NB4 (cell line): ENCODE measurements at regions not wholly inside any gene's neighbourhood (a gene's known extent, or its start where the extent isn't known, plus 50 kb on each side); places are given as distances from the start of the nearest gene placed in this dataset.

Experiments
- DNase-seq: peaks from one replicate; pipeline ENCODE4 v3.0.0; 2010; ENCODE audit warnings: low read depth
- H3K4me3 ChIP-seq: one replicate; pipeline ENCODE4 v1.5.1; 2011; ENCODE audit warnings: mild to moderate bottlenecking, low read depth, low read length, moderate library complexity
- MAX ChIP-seq: IDR thresholded peaks from 2 replicates; pipeline ENCODE4 v1.6.1; 2011; ENCODE audit warnings: low read depth, low read length
- MYC ChIP-seq: IDR thresholded peaks from 2 replicates; pipeline ENCODE4 v1.6.1; 2011; ENCODE audit warnings: low read depth, low read length
- POLR2A ChIP-seq: IDR thresholded peaks from 2 replicates; pipeline ENCODE4 v1.6.1; 2011; ENCODE audit warnings: mild to moderate bottlenecking; ENCODE audit not compliant: insufficient read length; ENCODE audit errors: extremely low read depth
- TF ChIP-seq, protein P1 (sequence below): IDR thresholded peaks from one replicate; pipeline ENCODE4 v1.5.1; 2012; ENCODE audit warnings: low read depth, low read length

GRCh38 chr18:51290860-51291259 is 93.4 kb upstream of the MEX3C start:
- no peak for DNase-seq
- TF ChIP-seq, protein P1, sequence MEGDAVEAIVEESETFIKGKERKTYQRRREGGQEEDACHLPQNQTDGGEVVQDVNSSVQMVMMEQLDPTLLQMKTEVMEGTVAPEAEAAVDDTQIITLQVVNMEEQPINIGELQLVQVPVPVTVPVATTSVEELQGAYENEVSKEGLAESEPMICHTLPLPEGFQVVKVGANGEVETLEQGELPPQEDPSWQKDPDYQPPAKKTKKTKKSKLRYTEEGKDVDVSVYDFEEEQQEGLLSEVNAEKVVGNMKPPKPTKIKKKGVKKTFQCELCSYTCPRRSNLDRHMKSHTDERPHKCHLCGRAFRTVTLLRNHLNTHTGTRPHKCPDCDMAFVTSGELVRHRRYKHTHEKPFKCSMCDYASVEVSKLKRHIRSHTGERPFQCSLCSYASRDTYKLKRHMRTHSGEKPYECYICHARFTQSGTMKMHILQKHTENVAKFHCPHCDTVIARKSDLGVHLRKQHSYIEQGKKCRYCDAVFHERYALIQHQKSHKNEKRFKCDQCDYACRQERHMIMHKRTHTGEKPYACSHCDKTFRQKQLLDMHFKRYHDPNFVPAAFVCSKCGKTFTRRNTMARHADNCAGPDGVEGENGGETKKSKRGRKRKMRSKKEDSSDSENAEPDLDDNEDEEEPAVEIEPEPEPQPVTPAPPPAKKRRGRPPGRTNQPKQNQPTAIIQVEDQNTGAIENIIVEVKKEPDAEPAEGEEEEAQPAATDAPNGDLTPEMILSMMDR: no peak
- TF ChIP-seq MAX (no peak), MYC (no peak), POLR2A (no peak)
- H3K4me3 ChIP-seq: no peak overlapping the region

DNA sequence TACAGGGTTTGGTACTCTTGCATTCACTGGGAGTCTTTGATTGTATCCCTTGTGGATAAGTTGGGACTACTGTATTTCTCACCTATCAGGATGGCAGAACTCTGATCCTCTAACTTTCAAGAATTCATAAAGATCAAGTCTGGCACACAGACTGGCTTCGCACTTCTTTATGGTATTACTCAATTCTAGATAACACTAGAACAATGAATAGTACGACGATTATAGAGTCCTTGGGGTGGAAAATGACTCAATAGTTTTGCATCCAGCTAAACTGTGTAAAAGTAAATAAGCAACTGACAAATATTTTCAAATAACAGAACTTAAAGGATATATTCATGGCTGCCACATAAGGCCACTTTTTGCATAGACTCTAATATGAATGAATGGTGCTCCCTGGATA is 103.4 kb upstream of the MEX3C start:
- DNase-seq: no peak
- TF ChIP-seq MAX: no peak

DNA sequence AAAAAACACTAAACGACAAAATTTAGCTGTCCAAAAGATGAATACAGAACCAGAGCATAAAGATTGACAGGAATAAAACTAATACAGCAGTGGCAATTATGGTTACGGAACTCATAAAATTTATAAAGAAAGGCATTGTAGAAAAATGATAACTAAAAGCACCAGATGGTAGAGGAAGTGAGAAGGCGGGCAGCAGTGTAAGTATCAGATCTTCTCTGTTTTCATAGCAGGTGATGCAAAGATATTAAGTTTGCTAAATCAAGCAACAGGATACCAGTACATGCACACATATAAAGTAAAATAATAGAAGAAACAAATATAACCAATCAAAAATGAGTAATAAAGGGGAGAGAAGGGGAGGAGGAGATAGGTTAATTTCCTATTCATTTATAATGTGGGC is 103.9 kb upstream of the MEX3C start:
- TF ChIP-seq, protein P1: no peak
- no peak for TF ChIP-seq MAX
- no peak for TF ChIP-seq POLR2A
- TF ChIP-seq MYC: no peak
- H3K4me3 ChIP-seq: no peak overlapping the region
- no peak for DNase-seq

More for the DNA sequence above, 103.4 kb upstream of the MEX3C start:
- no peak overlapping the region for H3K4me3 ChIP-seq

DNA sequence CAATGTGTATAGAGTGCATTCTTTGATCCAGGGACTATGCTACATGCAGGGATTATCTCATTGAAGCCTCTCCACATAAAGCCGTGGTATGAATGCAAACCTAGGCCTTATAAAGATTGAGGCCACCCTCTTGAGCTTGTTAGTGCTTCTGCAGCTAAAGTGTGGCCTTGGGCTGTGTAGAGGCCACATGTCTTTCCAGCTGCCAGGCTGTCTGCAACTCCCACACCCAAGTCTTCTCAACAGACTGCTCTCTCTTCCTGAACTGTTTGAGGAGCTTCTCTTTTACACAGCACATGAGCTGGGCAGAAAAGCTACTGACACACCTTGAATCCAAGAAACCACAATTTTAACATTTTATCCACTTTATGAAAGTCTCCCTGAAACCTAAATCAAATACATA is 119.2 kb upstream of the MEX3C start:
- H3K4me3 ChIP-seq: no peak overlapping the region
- TF ChIP-seq, protein P1: no peak
- TF ChIP-seq POLR2A: no peak
- TF ChIP-seq MYC: no peak
- TF ChIP-seq MAX: no peak
- no peak for DNase-seq

DNA sequence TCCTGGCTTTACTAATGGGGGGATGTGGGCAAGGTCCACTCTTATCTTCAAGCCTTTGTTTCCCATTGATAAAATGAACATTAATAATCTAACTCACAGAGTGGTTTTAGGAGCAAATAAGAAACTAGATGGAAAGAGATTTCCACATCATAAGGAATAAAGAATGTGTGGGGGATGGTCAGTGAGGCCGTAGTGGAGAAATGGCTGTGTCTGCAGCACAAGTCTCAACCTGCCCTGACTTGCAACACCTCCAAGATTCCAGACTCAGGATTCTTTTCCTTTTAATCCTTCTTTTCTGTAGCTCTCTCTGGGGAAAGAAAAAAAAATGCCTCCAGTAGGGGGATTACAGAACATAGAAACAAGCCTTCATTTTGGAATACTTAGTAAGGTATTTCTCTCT is 124.2 kb upstream of the MEX3C start:
- H3K4me3 ChIP-seq: no peak overlapping the region
- no peak for DNase-seq
- no peak for TF ChIP-seq MAX
- TF ChIP-seq POLR2A: no peak
- TF ChIP-seq, protein P1: no peak
- TF ChIP-seq MYC: no peak

DNA sequence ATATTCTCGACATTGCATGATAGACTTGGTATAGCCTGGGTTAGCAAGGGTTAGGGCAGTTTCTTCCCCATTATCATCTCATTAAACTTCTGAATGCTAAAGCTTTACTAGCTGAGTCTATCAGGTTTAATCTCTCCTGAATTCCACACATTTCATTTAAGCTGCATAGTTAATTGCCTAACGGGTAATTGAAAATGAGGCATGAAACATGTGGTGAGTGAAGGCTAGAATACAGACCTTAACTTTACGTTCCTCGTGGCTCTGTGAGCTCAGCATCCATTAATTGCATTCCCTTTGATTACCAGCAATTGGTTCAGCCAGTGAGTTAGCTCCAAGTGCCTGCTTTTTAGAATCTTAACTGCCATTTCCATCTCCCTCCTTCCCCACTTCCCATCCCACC is 126.5 kb upstream of the MEX3C start:
- no peak for DNase-seq
- TF ChIP-seq, protein P1: no peak
- TF ChIP-seq POLR2A (no peak), MAX (no peak), MYC (no peak)
- H3K4me3 ChIP-seq: no peak overlapping the region
